NCI-H446 treated with DMSO at 0.1 percent for 48 hours (cell line): ENCODE measurements at regions not wholly inside any gene's neighbourhood (a gene's known extent, or its start where the extent isn't known, plus 50 kb on each side); places are given as distances from the start of the nearest gene placed in this dataset.

Source experiments
- DNase-seq: peaks from one replicate; lab custom pipeline; 2025; lab: John Stamatoyannopoulos, UW

GRCh38 chr10:10208196-10208595 lies 809.5 kb upstream of the CELF2 start:
- DNase-seq: no peak

- DNase-seq: peak; percentile 24
Measured at GRCh38 chr10:10209167-10209566, 808.5 kb upstream of the CELF2 start.

- no peak for DNase-seq
Measured at GRCh38 chr10:10211409-10211808, 806.3 kb upstream of the CELF2 start.

- DNase-seq: no peak
Measured at GRCh38 chr10:10213237-10213636, 804.4 kb upstream of the CELF2 start.

GRCh38 chr10:10222304-10222841 lies 795.3 kb upstream of the CELF2 start:
- no peak for DNase-seq

GRCh38 chr10:10223131-10223530 lies 794.5 kb upstream of the CELF2 start:
- no peak for DNase-seq

- no peak for DNase-seq
Measured at GRCh38 chr10:10225136-10225676, 792.5 kb upstream of the CELF2 start.

GRCh38 chr10:10233229-10233628 lies 784.4 kb upstream of the CELF2 start:
- no peak for DNase-seq

- DNase-seq: no peak
Measured at GRCh38 chr10:10235003-10235402, 782.7 kb upstream of the CELF2 start.

- DNase-seq: no peak
Measured at GRCh38 chr10:10247585-10247984, 770.1 kb upstream of the CELF2 start.

- DNase-seq: no peak
Measured at GRCh38 chr10:10256860-10257259, 760.8 kb upstream of the CELF2 start.

GRCh38 chr10:10259013-10259412 lies 758.7 kb upstream of the CELF2 start:
- DNase-seq: no peak

- no peak for DNase-seq
Measured at GRCh38 chr10:10270126-10271050, 747.3 kb upstream of the CELF2 start.

- no peak for DNase-seq
Measured at GRCh38 chr10:10271639-10272192, 746.0 kb upstream of the CELF2 start.

- no peak for DNase-seq
Measured at GRCh38 chr10:10273661-10274060, 744.0 kb upstream of the CELF2 start.

- no peak for DNase-seq
Measured at GRCh38 chr10:10279906-10280305, 737.8 kb upstream of the CELF2 start.

GRCh38 chr10:10292501-10292900 lies 725.2 kb upstream of the CELF2 start:
- DNase-seq: no peak

- no peak for DNase-seq
Measured at GRCh38 chr10:10293041-10293440, 724.6 kb upstream of the CELF2 start.

GRCh38 chr10:10293481-10293951 lies 724.2 kb upstream of the CELF2 start:
- DNase-seq: no peak

GRCh38 chr10:10294184-10294880 lies 723.3 kb upstream of the CELF2 start:
- DNase-seq: no peak

- no peak for DNase-seq
Measured at GRCh38 chr10:10294881-10295529, 722.7 kb upstream of the CELF2 start.

GRCh38 chr10:10295537-10295936 lies 722.1 kb upstream of the CELF2 start:
- no peak for DNase-seq
